GM18867 (cell line): ENCODE measurements at regions not wholly inside any gene's neighbourhood (a gene's known extent, or its start where the extent isn't known, plus 50 kb on each side); places are given as distances from the start of the nearest gene placed in this dataset.
A peak's percentile ranks its signal among the peaks of the same experiment; 100 is the strongest.
"Not testable (repeated sequence)": the region's sequence is repeated elsewhere in the genome, so short reads cannot be mapped to it uniquely, and the experiment has no call there.

Source experiments
- ATAC-seq: cut with Tn5 transposase; IDR thresholded peaks from one replicate; pipeline ENCODE4 v1.9.1; 2021; ENCODE audit warnings: mild to moderate bottlenecking, moderate library complexity; ENCODE audit not compliant: unreplicated experiment

- no peak for ATAC-seq
These were observed 415.5 kb upstream of the PPP2R3A start for GRCh38 chr3:135549928-135550494.

DNA sequence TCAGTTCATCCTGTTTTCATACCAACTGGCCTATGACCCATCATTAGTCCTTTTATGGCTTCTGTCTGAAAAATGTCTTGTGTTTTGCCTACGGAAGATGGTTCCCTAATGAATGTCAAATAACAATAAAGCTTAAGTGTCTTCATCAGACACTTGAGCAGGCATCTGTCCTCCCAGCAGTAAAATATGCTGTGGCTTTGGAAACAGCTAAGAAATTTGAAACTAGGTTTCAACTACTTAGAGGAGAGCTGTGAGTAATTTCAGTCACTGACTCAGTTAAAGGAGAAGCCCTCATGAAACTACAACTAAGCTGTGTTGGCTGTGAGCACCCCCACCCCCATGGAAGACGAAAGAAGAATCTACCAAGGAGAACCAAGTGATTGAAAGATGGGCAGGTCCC, 409.4 kb upstream of the PPP2R3A start:
- ATAC-seq: peak; percentile 69

- ATAC-seq: no peak
These were observed 407.3 kb upstream of the PPP2R3A start for GRCh38 chr3:135558150-135558783.

GRCh38 chr3:135558906-135559305, 406.6 kb upstream of the PPP2R3A start:
- ATAC-seq: no peak

GRCh38 chr3:135559802-135560201, 405.7 kb upstream of the PPP2R3A start:
- ATAC-seq: no peak

- ATAC-seq: no peak
These were observed 404.7 kb upstream of the PPP2R3A start for GRCh38 chr3:135560847-135561246.

DNA sequence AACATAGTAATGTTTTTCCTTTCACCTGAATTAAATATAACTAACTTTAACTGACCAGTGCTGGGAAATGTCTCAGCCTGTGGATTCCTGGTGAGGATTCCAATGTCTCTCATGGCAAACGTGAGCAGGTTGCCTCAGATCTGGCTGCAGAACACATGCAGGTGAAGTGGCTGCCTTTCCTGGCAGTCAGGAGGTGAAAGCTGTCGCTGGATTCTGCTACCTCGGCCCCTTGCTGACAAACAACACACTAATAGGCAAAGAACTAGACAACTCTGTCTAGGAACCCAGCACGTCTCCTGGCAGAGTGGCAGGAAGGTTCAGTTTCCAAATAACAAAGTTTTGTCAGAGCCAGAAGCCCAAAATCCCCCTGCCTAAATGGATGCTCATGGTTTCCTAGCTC, 400.8 kb upstream of the PPP2R3A start:
- no peak for ATAC-seq

GRCh38 chr3:135565546-135565945, 400.0 kb upstream of the PPP2R3A start:
- ATAC-seq: no peak

- no peak for ATAC-seq
These were observed 398.3 kb upstream of the PPP2R3A start for GRCh38 chr3:135567223-135567622.

DNA sequence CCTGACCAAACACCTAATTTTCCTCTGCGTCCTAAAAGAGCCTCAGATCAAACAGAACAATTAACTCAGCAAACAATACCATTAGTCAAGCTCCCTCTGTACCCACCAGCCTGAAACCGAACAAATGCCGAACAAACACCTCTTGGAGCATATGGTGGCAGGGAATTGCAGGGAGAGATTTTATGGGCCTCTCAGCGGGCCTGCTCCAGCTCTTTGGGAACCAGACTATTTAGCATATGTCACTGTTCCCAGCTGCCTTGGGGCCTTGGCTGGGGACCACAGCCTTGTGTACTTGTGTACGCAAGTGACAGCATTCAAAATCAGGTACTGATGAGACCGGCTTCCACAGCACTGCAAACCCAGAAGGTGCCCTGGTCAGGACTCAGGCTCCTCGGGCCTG, 388.8 kb upstream of the PPP2R3A start:
- ATAC-seq: no peak

GRCh38 chr3:135581806-135582205, 383.7 kb upstream of the PPP2R3A start:
- ATAC-seq: no peak

DNA sequence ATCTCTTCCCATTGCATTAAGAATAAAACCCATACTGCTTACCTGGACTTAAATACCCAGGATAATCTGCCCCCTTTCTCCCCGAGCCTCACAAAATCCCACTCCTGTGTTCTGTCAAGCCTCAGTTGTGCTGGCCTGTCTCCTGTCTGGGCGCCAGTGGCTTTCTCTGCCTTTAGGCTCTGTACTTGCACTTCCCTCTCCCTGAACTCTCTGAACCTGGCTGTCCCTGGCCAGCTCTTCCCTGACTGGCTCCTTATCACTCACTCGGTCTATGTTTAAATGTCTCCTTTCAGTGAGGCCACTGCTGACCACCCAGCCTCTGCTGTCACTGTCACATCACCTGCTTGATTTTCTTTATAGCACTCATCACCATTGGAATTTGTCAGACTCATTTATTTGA, 382.7 kb upstream of the PPP2R3A start:
- ATAC-seq: no peak

GRCh38 chr3:135596563-135596962, 369.0 kb upstream of the PPP2R3A start:
- no peak for ATAC-seq

- ATAC-seq: no peak
These were observed 367.7 kb upstream of the PPP2R3A start for GRCh38 chr3:135597855-135598254.

- ATAC-seq: no peak
These were observed 366.9 kb upstream of the PPP2R3A start for GRCh38 chr3:135598597-135598996.

GRCh38 chr3:135604512-135604911, 361.0 kb upstream of the PPP2R3A start:
- ATAC-seq: not testable (repeated sequence)

DNA sequence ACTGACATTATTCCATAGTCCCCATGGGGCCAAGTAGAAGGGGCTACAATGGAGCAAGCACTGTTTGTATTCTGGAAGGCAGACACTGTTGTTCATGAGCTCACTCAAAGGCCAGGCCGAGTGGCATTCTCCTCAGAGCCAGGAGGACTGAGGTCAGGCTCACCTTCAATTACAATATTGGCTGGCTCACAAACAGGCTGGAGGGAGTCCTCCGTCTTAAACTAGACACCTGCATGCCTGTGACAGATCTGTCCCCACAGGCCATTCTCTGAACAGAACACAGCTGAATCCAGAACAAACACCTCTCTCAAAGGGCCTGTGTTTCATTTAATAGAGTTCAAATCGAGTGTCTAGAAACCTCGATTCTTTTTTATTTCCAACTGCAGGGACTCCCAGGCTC, 347.4 kb upstream of the PPP2R3A start:
- no peak for ATAC-seq

- no peak for ATAC-seq
These were observed 344.2 kb upstream of the PPP2R3A start for GRCh38 chr3:135621184-135621920.

DNA sequence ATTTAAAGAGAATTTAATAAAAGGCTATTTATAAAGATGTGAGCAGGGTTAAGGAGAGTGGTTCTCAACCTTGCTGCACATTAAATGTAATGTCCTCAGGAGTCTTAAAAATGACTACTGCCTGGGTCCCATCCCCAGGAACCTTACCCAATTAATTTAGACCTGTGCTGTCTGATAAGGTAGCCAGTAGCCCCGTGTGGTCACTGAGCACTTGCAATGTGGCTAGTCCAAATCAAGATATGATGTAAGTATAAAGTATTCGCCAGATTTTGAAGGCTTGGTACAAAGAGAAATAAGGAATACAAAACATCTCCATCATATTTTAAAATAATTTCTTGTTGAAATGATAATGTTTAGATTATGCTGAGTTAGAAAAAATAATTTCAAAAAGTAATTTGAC, 343.3 kb upstream of the PPP2R3A start:
- ATAC-seq: no peak

GRCh38 chr3:135622656-135623055, 342.9 kb upstream of the PPP2R3A start:
- no peak for ATAC-seq

DNA sequence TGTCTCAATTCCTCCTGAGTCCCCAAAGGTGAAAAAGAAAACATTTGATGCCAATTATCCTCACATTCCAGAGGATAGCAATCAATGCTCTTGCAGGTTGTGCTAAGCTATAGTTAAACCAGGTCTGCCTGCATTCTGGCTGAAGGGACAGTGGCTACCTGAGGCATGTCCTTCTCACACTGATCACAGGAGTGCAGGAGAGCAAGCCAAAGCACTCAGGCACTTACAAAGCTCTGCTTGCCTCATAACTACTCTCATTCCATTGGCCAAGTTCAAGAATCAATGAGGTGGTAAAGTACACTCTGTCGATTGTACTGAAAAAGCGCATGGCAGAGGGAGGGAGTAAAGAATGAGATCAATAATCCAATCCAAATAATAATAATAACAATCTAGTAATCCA, 342.0 kb upstream of the PPP2R3A start:
- ATAC-seq: no peak

- no peak for ATAC-seq
These were observed 338.5 kb upstream of the PPP2R3A start for GRCh38 chr3:135627057-135627456.
